Inferior parietal cortex (tissue), 1 donor: ENCODE measurements at regions not wholly inside any gene's neighbourhood (a gene's known extent, or its start where the extent isn't known, plus 50 kb on each side); places are given as distances from the start of the nearest gene placed in this dataset.
"Not testable (repeated sequence)": the region's sequence is repeated elsewhere in the genome, so short reads cannot be mapped to it uniquely, and the experiment has no call there.

ENCODE experiments used
- DNase-seq: peaks from one replicate; pipeline ENCODE4 v3.0.0-alpha.2; 2016; ENCODE audit errors: extremely low spot score

DNA sequence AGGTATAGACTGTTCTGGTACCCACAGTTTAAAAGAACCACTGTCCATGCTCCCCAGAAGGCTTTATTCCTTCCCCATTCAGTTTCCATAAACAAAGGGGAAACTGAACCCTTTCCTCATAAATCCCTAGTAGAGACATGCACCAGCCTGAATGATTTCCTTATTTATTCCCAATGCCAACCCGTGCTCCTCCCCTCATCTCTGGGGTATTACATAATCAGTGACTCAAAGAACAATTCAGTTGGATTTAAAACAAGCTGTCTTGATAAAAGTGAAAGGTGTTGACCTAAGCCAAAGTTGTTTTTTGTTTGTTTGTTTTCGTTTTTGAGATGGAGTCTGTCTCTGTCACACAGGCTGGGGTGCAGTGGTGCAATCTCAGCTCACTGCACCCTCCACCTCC is 418.5 kb upstream of the CNTNAP5 start:
- DNase-seq, result no peak

DNA sequence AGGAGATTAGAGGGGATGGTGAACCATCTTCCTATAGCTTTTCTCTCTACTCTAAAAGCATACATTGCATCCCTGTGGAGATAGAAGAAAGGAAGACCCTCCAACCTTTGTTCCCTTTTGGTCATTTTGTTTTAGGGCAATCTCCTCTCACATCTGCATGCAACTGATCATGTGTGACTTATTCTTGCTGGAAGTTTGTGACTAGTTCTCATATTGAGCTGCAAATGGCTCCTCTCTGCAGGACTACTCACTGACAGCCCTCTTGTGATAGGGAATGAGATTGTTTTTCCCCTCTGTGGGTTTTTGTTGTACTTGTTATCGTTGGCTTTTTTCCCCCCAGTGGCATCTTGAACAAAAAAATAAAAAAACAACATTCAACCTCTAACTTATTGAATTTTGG is 416.0 kb upstream of the CNTNAP5 start:
- no peak for DNase-seq

GRCh38 chr2:123614596-123614995 is 410.5 kb upstream of the CNTNAP5 start:
- no peak for DNase-seq

DNA sequence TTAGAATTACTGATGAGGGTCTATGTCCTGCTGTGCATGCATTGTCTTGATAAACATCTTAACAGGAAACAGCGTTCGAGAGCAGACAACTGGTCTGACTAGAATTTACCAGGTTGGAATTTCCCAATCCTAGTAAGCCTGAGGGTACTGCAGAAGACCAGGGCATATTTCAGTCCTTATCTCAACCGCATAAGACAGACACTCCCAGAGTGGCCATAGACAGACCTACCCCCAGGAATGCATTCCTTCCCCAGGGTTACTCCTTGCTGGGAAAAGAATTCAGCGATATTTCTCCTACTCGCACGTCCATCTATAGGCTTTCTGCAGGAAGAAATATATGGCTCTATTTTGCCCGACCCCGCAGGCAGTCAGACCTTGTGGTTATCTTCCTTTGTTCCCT is 406.4 kb upstream of the CNTNAP5 start:
- not testable (repeated sequence) for DNase-seq

DNA sequence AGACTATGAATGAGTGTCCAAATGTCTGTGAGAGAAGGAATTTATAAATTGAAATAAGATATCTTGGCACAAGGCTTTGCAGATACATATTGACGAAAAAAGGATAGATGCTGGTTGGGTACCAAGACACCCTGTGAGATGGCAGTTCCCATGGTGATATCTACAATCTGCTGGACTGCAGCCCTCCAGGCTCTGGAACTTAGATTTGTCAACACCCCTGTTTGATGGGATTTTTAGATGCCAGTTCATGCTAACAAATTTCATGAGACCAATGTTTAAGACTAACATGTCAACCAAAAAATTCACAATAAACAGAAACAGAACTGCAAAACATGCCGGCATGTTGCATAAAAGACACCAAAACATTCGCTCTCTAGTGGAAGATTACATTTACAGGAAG is 400.3 kb upstream of the CNTNAP5 start:
- no peak for DNase-seq

GRCh38 chr2:123636232-123636631 is 388.9 kb upstream of the CNTNAP5 start:
- no peak for DNase-seq

DNA sequence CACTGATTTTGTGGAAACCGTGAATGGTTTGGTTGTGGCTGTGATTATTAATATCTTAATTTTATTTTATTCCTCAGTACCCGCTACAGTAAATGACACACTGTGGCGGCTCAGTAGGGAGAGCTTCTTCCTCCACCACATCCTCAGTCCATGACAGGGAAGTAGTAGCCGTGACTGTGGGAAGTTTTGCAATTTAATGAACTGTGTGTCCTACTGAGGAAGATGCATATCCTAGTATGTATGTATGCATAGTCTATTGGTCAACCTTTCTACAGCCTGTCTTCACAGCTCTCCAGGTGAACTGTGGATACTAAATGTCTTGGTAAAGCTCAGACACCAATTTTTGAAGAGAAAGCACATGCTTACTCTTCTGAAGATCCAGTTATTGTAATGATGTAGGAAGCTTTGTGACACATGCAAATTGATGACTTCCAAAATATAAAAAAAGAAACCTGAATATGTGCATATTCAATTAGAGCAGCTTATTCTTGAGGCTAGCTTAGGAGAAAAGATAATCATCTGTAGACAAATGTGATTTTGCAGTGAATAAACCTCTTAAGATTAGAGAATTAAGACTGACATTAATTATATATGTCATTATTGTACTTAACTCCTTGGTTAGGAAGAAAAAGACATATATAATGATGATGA is 384.3 kb upstream of the CNTNAP5 start:
- no peak for DNase-seq

GRCh38 chr2:123644053-123644452 is 381.0 kb upstream of the CNTNAP5 start:
- DNase-seq, result no peak

DNA sequence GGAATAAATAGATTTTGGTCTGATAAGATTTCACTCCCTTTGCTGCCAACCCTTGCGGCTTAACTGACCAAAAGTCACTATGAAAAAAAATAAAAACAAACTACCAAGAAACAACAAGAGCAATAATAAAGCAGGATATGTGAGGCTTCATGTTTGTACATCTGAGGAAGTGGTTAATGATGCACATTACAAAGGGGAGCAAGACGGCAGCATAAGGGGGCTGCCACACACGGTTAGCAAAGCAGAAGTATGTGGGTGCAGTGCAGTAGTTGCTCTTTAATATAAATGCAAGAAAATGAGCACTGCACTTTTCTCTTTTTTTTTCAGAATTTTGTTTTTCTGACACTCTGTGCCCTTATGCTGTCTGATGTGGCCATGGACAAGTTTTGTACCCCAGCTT is 377.1 kb upstream of the CNTNAP5 start:
- no peak for DNase-seq

DNA sequence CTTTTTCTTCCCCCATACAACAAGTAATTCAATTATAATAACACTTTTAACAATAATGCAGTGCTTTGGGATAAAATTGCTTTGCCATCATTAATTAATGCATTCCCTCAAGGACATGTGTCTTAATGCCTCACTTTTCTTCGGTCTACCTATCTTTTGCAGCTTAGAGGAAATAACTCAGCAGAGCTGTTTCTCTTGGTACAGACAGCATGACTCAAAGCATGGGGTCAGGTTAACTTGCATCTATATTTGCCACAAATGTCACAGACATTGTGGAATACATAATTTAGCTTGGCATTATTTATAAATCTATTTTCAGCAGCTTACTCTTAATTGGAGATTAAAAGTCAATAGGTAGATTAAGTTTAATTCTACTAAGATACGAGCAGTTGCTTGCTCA is 376.1 kb upstream of the CNTNAP5 start:
- DNase-seq, result no peak

GRCh38 chr2:123651151-123651550 is 373.9 kb upstream of the CNTNAP5 start:
- no peak for DNase-seq

DNA sequence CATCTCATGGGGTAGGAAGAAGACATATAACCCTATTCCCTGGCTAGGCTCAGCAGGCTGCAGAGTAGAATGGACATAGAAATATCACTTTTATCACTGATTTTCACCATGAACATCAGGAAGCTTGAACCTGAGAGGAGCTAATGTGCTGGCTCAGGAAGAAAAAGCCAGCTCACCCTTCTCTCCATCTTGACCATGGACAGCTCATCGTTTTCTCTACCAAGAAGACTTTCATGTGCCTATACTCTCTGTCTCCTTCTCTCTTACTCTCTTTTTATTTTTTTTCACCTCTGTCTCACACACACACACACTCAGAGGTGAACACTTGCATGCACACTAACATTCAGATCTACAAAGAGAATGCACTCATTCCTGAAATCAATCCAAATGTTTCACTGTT is 372.8 kb upstream of the CNTNAP5 start:
- no peak for DNase-seq

- DNase-seq, result no peak
Observed at GRCh38 chr2:123656590-123656989, 368.5 kb upstream of the CNTNAP5 start.

DNA sequence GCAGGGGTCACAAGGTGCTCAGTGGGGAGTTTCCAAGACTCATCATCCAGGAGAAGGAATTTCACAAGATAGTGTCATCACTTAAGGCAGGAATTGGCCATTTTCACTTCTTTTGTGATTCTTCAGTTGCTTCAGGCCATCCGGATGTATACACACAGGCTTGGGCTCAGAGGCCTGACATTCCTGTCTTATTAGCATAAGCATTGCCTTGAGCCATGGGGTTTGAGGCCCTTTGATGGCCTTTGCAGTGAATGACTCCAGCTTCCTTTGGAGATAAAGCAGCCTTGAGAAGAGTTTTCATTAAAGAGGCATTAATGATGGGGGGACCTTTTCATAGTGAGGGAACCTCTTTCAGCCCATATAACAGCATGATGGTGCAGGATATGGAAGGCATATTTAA is 366.0 kb upstream of the CNTNAP5 start:
- DNase-seq, result no peak

- no peak for DNase-seq
Observed at GRCh38 chr2:123670286-123670685, 354.8 kb upstream of the CNTNAP5 start.

GRCh38 chr2:123683797-123684196 is 341.3 kb upstream of the CNTNAP5 start:
- DNase-seq, result not testable (repeated sequence)

DNA sequence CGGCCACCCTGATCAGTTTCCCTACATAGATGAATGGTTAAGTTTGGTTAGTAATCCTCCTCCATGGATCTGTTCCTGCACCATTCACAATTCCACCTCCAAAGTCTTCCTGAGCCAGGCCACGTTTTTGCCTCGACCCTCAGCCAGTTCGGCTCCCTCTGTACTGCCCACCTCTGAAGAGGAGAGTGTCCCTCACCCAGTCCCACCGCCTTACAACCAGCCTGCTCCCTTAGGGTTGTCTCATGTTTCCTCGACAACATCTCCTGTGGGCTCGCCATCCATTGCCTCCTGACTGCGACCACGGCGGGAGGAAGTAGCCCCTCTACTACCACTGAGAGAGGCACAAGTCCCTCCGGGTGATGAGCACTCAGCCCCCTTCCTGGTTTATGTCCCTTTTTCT is 338.0 kb upstream of the CNTNAP5 start:
- DNase-seq, result no peak

DNA sequence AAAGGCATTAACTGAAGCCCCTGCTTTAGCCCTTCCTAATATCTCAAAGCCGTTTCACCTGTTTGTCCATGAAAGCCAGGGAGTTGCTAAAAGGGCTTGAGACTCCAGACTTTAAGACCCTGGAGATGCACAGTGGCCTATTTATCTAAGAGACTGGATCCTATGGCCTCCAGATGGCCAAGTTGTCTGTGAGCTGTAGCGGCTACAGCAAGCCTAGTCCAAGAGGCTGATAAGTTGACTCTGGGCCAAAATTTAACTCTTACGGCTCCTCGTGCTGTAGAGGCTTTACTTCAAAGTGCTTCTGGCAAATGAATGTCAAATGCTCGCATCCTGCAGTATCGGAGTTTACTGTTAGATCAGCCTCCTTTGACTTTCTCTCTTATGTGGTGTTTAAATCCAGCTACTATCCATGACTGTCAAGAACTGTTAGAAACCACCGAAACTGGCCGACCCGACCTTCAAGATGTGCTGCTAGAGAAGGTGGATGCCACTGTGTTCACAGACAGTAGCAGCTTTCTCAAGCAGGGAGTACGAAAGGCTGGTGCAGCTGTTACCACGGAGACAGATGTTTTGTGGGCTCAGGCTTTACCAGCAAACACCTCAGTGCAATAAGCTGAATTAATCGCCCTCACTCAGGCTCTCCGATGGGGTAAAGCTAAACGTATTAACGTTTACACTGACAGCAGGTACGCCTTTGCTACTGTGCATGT is 336.7 kb upstream of the CNTNAP5 start:
- DNase-seq, result no peak

DNA sequence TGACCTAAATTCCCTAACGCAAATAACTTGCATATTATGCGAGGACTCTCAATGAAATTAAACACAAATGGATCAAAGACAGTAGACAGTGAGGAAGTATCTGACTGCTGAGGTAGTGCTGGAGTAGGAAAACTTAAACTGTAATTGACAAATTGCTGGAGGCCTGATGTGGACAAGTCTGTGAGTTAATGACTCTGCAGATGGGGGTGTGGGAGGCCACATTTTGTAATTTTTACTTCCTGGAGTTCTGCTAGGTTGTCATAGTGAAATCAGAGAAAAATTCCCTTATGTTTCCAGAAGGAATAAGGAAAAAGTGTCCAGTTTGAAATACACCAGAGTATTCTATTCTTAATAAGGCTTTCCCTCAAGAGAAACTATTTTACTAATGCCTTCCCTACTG is 333.0 kb upstream of the CNTNAP5 start:
- no peak for DNase-seq

DNA sequence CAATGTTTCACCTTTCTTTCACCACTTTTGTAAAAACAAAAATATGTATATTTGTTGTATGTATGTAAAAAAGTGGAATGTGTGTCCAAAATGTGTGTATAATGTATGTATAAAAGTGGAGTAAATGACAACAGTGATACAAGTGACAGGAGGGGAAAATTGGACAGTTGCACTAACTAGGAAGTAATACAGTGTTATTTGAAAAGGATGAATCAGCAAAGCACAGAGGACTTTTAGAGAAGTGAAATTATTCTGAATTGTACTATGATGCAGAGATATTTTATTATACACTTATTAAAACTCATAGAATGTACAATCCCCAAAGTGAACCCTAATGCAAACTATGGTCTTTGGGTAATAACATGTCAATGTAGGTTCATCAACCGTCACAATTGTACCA is 331.3 kb upstream of the CNTNAP5 start:
- no peak for DNase-seq

DNA sequence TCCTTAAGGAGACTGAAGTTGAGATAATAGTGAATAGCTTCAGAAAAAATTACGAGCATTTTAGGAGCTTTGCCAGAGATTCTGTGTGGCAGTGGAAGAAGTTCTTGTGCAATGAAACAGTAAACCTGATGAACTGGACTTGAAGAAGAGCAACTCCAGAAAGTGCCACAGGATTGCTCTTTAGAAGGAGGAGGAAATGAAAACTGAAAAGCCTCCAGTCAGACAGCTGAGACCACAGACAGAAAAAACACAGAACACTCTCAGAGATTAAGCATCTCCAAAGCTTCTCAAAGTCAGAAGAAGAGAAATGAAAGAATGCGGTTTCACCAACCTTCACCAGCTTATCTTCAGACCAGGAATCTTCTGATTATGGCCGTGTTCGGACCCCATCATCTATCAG is 329.7 kb upstream of the CNTNAP5 start:
- DNase-seq, result no peak

GRCh38 chr2:123696021-123696420 is 329.1 kb upstream of the CNTNAP5 start:
- DNase-seq, result no peak

GRCh38 chr2:123696799-123697410 is 328.2 kb upstream of the CNTNAP5 start:
- DNase-seq, result no peak
